Hepatocyte (in vitro differentiated cells): ENCODE measurements at regions not wholly inside any gene's neighbourhood (a gene's known extent, or its start where the extent isn't known, plus 50 kb on each side); places are given as distances from the start of the nearest gene placed in this dataset.

Experiments
- DNase-seq: peaks from one replicate; pipeline ENCODE4 v3.0.0-alpha.2; 2016; ENCODE audit warnings: low spot score
- H2AFZ ChIP-seq: fragments of 200-600 bp; sonication (generic); 2 replicates; pipeline ENCODE4 v1.6.0; 2016; ENCODE audit warnings: antibody characterized with exemption, mild to moderate bottlenecking
- H3K27ac ChIP-seq: fragments of 200-600 bp; sonication (generic); 2 replicates; pipeline ENCODE4 v1.5.1; 2016; ENCODE audit warnings: mild to moderate bottlenecking
- H3K27me3 ChIP-seq: fragments of 200-600 bp; sonication (generic); 2 replicates; pipeline ENCODE4 v1.6.1; 2016
- H3K36me3 ChIP-seq: fragments of 200-600 bp; sonication (generic); replicated peaks from 2 replicates; pipeline ENCODE4 v1.5.1; 2016; ENCODE audit warnings: low read depth; ENCODE audit not compliant: insufficient read depth
- H3K4me1 ChIP-seq: fragments of 200-600 bp; sonication (generic); 2 replicates; pipeline ENCODE4 v1.5.1; 2016; ENCODE audit warnings: mild to moderate bottlenecking, moderate library complexity; ENCODE audit not compliant: insufficient read depth
- H3K4me2 ChIP-seq: fragments of 200-600 bp; sonication (generic); 2 replicates; pipeline ENCODE4 v1.6.0; 2016
- H3K4me3 ChIP-seq: fragments of 200-600 bp; sonication (generic); 2 replicates; pipeline ENCODE4 v1.5.1; 2016; ENCODE audit warnings: mild to moderate bottlenecking
- H3K79me2 ChIP-seq: fragments of 200-600 bp; sonication (generic); 2 replicates; pipeline ENCODE4 v1.6.0; 2017; ENCODE audit warnings: mild to moderate bottlenecking
- H3K9me2 ChIP-seq: fragments of 200-600 bp; sonication (generic); replicated peaks from 2 replicates; pipeline ENCODE4 v1.6.0; 2017; ENCODE audit warnings: mild to moderate bottlenecking; ENCODE audit not compliant: insufficient read depth
- H3K9me3 ChIP-seq: fragments of 200-600 bp; sonication (generic); 2 replicates; pipeline ENCODE4 v1.5.1; 2016; ENCODE audit warnings: low read depth, mild to moderate bottlenecking
- H4K20me1 ChIP-seq: fragments of 200-600 bp; sonication (generic); 2 replicates; pipeline ENCODE4 v1.6.0; 2016; ENCODE audit warnings: mild to moderate bottlenecking; ENCODE audit not compliant: insufficient read depth, poor library complexity, severe bottlenecking
- CTCF ChIP-seq: fragments of 200-600 bp; sonication (generic); IDR thresholded peaks from 2 replicates; pipeline ENCODE4 v1.5.1; 2016; ENCODE audit warnings: antibody characterized with exemption, mild to moderate bottlenecking; ENCODE audit not compliant: poor library complexity
- EZH2 ChIP-seq: fragments of 200-600 bp; sonication (generic); IDR thresholded peaks from 2 replicates; pipeline ENCODE4 v1.6.1; 2016; ENCODE audit warnings: antibody characterized with exemption, mild to moderate bottlenecking, borderline replicate concordance
- EZH2phosphoT487 ChIP-seq: fragments of 200-600 bp; sonication (generic); IDR thresholded peaks from one replicate; pipeline ENCODE4 v1.6.1; 2018; ENCODE audit warnings: antibody characterized with exemption, mild to moderate bottlenecking, low read depth, moderate library complexity; ENCODE audit not compliant: unreplicated experiment, severe bottlenecking
- WGBS: methylation state at CpG from one replicate; pipeline ENCODE4 v1.1.6; 2016; ENCODE audit warnings: low lambda C conversion rate; ENCODE audit errors: missing lambda C conversion rate; 5-methylcytosine and 5-hydroxymethylcytosine counted together

GRCh38 chr10:60522617-60523016 lies 132.9 kb upstream of the ANK3 start:
- Histone ChIP-seq H3K4me2 (no peak overlapping the region), H3K79me2 (no peaks in the 10 kb centered on the region), H2AFZ (no peak overlapping the region), H3K27ac (no peak overlapping the region), H4K20me1 (no peaks in the 10 kb centered on the region), H3K4me1 (no peaks in the 10 kb centered on the region), H3K27me3 (no peaks in the 10 kb centered on the region), H3K36me3 (no peaks in the 10 kb centered on the region), H3K9me2 (no peaks in the 10 kb centered on the region), H3K4me3 (no peak overlapping the region), H3K9me3 (no peaks in the 10 kb centered on the region)
- 85% methylated on average over 2 of the region's 2 CpGs for WGBS
- TF ChIP-seq EZH2 = no peak
- TF ChIP-seq EZH2phosphoT487 = no peak
- no peak for TF ChIP-seq CTCF
- no peak for DNase-seq

GRCh38 chr10:60521974-60522405 lies 132.3 kb upstream of the ANK3 start:
- Histone ChIP-seq H2AFZ (no peak overlapping the region), H3K27me3 (no peaks in the 10 kb centered on the region), H3K9me3 (no peaks in the 10 kb centered on the region), H3K36me3 (no peaks in the 10 kb centered on the region), H3K4me2 (no peak overlapping the region), H3K79me2 (no peaks in the 10 kb centered on the region), H3K4me1 (no peaks in the 10 kb centered on the region), H3K9me2 (no peaks in the 10 kb centered on the region), H3K27ac (no peak overlapping the region), H4K20me1 (no peaks in the 10 kb centered on the region), H3K4me3 (no peak overlapping the region)
- DNase-seq = peak; percentile 10
- no peak for TF ChIP-seq EZH2
- TF ChIP-seq CTCF = no peak
- TF ChIP-seq EZH2phosphoT487 = no peak
- 21% methylated on average over 3 of the region's 3 CpGs for WGBS

- no peaks in the 10 kb centered on the region for H3K9me3 ChIP-seq
- no peak overlapping the region for H3K4me2 ChIP-seq
- no peak overlapping the region for H2AFZ ChIP-seq
- WGBS = 84% methylated on average over 4 of the region's 4 CpGs
- no peak overlapping the region for H3K4me3 ChIP-seq
- H3K36me3 ChIP-seq = no peaks in the 10 kb centered on the region
- DNase-seq = no peak
- no peaks in the 10 kb centered on the region for H4K20me1 ChIP-seq
- H3K27me3 ChIP-seq = no peaks in the 10 kb centered on the region
- no peaks in the 10 kb centered on the region for H3K4me1 ChIP-seq
- H3K27ac ChIP-seq = no peak overlapping the region
- no peaks in the 10 kb centered on the region for H3K79me2 ChIP-seq
- TF ChIP-seq EZH2phosphoT487 = no peak
- no peak for TF ChIP-seq CTCF
- no peak for TF ChIP-seq EZH2
- H3K9me2 ChIP-seq = no peaks in the 10 kb centered on the region
Measured at GRCh38 chr10:60518745-60519144, 129.1 kb upstream of the ANK3 start.

GRCh38 chr10:60517805-60518204 lies 128.1 kb upstream of the ANK3 start:
- Histone ChIP-seq H2AFZ (no peak overlapping the region), H3K4me1 (no peaks in the 10 kb centered on the region), H3K4me3 (no peak overlapping the region), H3K79me2 (no peaks in the 10 kb centered on the region), H3K27ac (no peak overlapping the region), H3K4me2 (no peak overlapping the region), H3K9me3 (no peaks in the 10 kb centered on the region), H3K27me3 (no peaks in the 10 kb centered on the region), H3K9me2 (no peaks in the 10 kb centered on the region), H3K36me3 (no peaks in the 10 kb centered on the region), H4K20me1 (no peaks in the 10 kb centered on the region)
- no peak for DNase-seq
- 79% methylated on average over 3 of the region's 3 CpGs for WGBS
- TF ChIP-seq EZH2phosphoT487 (no peak), EZH2 (no peak)
